GM23338 (cell line): ENCODE measurements at regions not wholly inside any gene's neighbourhood (a gene's known extent, or its start where the extent isn't known, plus 50 kb on each side); places are given as distances from the start of the nearest gene placed in this dataset.

ENCODE experiments used
- ATAC-seq: fragments of 200-7000 bp; cut with Tn5 transposase; 3 replicates; pipeline ENCODE4 v1.9.1; 2020
- DNase-seq: peaks from one replicate; pipeline ENCODE4 v3.0.0-alpha.2; 2015; ENCODE audit warnings: low spot score
- H2AFZ ChIP-seq: fragments of 200-600 bp; sonication (generic); 2 replicates; pipeline ENCODE4 v1.8.0; 2016; ENCODE audit warnings: antibody characterized with exemption, mild to moderate bottlenecking, moderate library complexity
- H3F3A ChIP-seq: fragments of 200-600 bp; sonication (generic); replicated peaks from 2 replicates; pipeline ENCODE4 v1.8.0; 2017; ENCODE audit warnings: antibody characterized with exemption, mixed run types, low read depth
- H3K27ac ChIP-seq: fragments of 200-600 bp; sonication (generic); 2 replicates; pipeline ENCODE4 v1.6.1; 2016; ENCODE audit warnings: low read depth
- H3K27me3 ChIP-seq: fragments of 200-600 bp; sonication (generic); 2 replicates; pipeline ENCODE4 v1.8.0; 2016; ENCODE audit warnings: mild to moderate bottlenecking, mixed run types, moderate library complexity; ENCODE audit not compliant: insufficient read depth
- H3K36me3 ChIP-seq: fragments of 200-600 bp; sonication (generic); 2 replicates; pipeline ENCODE4 v1.8.0; 2016; ENCODE audit warnings: mild to moderate bottlenecking; ENCODE audit not compliant: insufficient read depth
- H3K4me1 ChIP-seq: fragments of 200-600 bp; sonication (generic); 2 replicates; pipeline ENCODE4 v1.8.0; 2016; ENCODE audit warnings: mild to moderate bottlenecking, moderate library complexity; ENCODE audit not compliant: insufficient read depth
- H3K4me2 ChIP-seq: fragments of 200-600 bp; sonication (generic); 2 replicates; pipeline ENCODE4 v1.7.1; 2017; ENCODE audit warnings: mixed run types
- H3K4me3 ChIP-seq: fragments of 200-600 bp; sonication (generic); 2 replicates; pipeline ENCODE4 v1.6.1; 2016; ENCODE audit warnings: mixed run types
- H3K79me2 ChIP-seq: fragments of 200-600 bp; sonication (generic); replicated peaks from 2 replicates; pipeline ENCODE4 v1.8.0; 2017; ENCODE audit warnings: mild to moderate bottlenecking; ENCODE audit not compliant: insufficient read depth
- H3K9me2 ChIP-seq: fragments of 200-600 bp; sonication (generic); 2 replicates; pipeline ENCODE4 v1.8.0; 2017; ENCODE audit not compliant: insufficient read depth
- H4K20me1 ChIP-seq: fragments of 200-600 bp; sonication (generic); replicated peaks from 2 replicates; pipeline ENCODE4 v1.8.0; 2017; ENCODE audit warnings: mild to moderate bottlenecking; ENCODE audit not compliant: insufficient read depth
- H3K27ac Mint-ChIP-seq: 2 replicates; pipeline ENCODE4 v1.8.0; 2020; ENCODE audit warnings: inconsistent platforms, mild to moderate bottlenecking, moderate library complexity, mixed read lengths
- H3K27me3 Mint-ChIP-seq: 3 replicates; pipeline ENCODE4 v1.8.0; 2022; ENCODE audit warnings: low read depth, mild to moderate bottlenecking, moderate library complexity, mixed read lengths, inconsistent platforms; ENCODE audit not compliant: insufficient read depth, poor library complexity
- H3K36me3 Mint-ChIP-seq: 3 replicates; pipeline ENCODE4 v1.8.0; 2021; ENCODE audit warnings: low read depth, mild to moderate bottlenecking, inconsistent platforms, moderate library complexity, mixed read lengths
- H3K4me1 Mint-ChIP-seq: 3 replicates; pipeline ENCODE4 v1.8.0; 2020; ENCODE audit warnings: mild to moderate bottlenecking, inconsistent platforms, mixed read lengths
- H3K4me3 Mint-ChIP-seq: 3 replicates; pipeline ENCODE4 v1.8.0; 2021; ENCODE audit warnings: moderate library complexity, mild to moderate bottlenecking, inconsistent platforms, mixed read lengths
- H3K9me3 Mint-ChIP-seq: 3 replicates; pipeline ENCODE4 v1.8.0; 2020; ENCODE audit warnings: moderate library complexity, mild to moderate bottlenecking, inconsistent platforms, mixed read lengths
- CREB1 ChIP-seq: fragments of 250-450 bp; sonication (Bioruptor Pico); IDR thresholded peaks from 2 replicates; pipeline ENCODE4 v1.5.0; 2020; ENCODE audit warnings: low read depth, mild to moderate bottlenecking, moderate library complexity
- ETS1 ChIP-seq: IDR thresholded peaks from 2 replicates; pipeline ENCODE4 v1.6.1; 2016; ENCODE audit warnings: antibody characterized with exemption
- EZH2 ChIP-seq: fragments of 200-600 bp; sonication (generic); IDR thresholded peaks from one replicate; pipeline ENCODE4 v1.8.0; 2017; ENCODE audit warnings: antibody characterized with exemption, mild to moderate bottlenecking, low read depth; ENCODE audit not compliant: unreplicated experiment
- EZH2phosphoT487 ChIP-seq: fragments of 200-600 bp; sonication (generic); IDR thresholded peaks from one replicate; pipeline ENCODE4 v1.8.1; 2018; ENCODE audit warnings: antibody characterized with exemption; ENCODE audit not compliant: unreplicated experiment
- POLR2AphosphoS5 ChIP-seq: IDR thresholded peaks from 2 replicates; pipeline ENCODE4 v1.6.1; 2016; ENCODE audit warnings: antibody characterized with exemption, low read depth
- REST ChIP-seq: IDR thresholded peaks from one replicate; pipeline ENCODE4 v1.6.1; 2018; ENCODE audit warnings: antibody characterized with exemption; ENCODE audit not compliant: unreplicated experiment
- STAT1 ChIP-seq: IDR thresholded peaks from one replicate; pipeline ENCODE4 v1.6.1; 2016; ENCODE audit warnings: antibody characterized with exemption; ENCODE audit not compliant: unreplicated experiment
- ZNF114 ChIP-seq: fragments of 250-450 bp; sonication (Bioruptor Pico); IDR thresholded peaks from 2 replicates; pipeline ENCODE4 v1.5.0; 2020; ENCODE audit warnings: mild to moderate bottlenecking, moderate library complexity
- ZNF331 ChIP-seq: fragments of 250-450 bp; sonication (Bioruptor Pico); IDR thresholded peaks from 2 replicates; pipeline ENCODE4 v1.5.0; 2020; ENCODE audit warnings: low read depth, mild to moderate bottlenecking, moderate library complexity
- TF ChIP-seq, protein P1 (sequence below), 2 experiments: fragments of 200-600 bp in 1 of 2; sonication (generic) in 1 of 2; conservative IDR thresholded peaks; 2 replicates each; pipeline versions ENCODE4 v1.5.1 to v1.6.1; 2016 to 2017; ENCODE audit warnings: antibody characterized with exemption in 2 of 2, low read depth in 2 of 2, mild to moderate bottlenecking in 2 of 2, moderate library complexity in 1 of 2

DNA sequence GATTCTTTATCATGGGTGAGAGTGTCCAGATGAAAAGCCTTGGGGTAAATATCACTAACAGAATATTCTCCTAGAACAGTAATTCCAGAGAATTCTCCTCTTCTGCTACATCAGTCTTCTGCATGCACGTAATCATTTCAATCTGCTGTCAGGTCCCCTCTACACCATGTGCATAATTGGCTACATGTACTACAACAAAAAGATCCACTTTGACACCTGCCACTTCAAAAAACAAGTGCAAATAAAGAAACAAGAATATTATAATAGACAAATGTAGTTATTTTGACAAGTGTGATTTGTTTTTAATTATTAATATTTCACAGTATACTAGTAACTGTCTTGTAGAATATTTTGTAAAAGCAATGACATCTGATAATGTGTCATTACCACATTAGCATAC, 154.2 kb downstream of the SAMD5 start:
- Histone ChIP-seq H2AFZ (no peak overlapping the region), H3K79me2 (no peaks in the 10 kb centered on the region), H4K20me1 (no peaks in the 10 kb centered on the region), H3K4me2 (no peak overlapping the region), H3K4me3 (no peak overlapping the region), H3K4me1 (peaks cover 19% of the 10 kb centered on the region; the same call in 1 of the 2 replicates), H3K27me3 (no peaks in the 10 kb centered on the region), H3K27ac (no peak overlapping the region), H3F3A (no peaks in the 10 kb centered on the region), H3K36me3 (no peaks in the 10 kb centered on the region), H3K9me2 (no peaks in the 10 kb centered on the region)
- DNase-seq (no peak), ATAC-seq (no peak)
- H3K27me3 Mint-ChIP-seq = peaks cover 6% of the 10 kb centered on the region
- no peaks in the 10 kb centered on the region for H3K36me3 Mint-ChIP-seq
- no peak overlapping the region for H3K27ac Mint-ChIP-seq
- peaks cover 19% of the 10 kb centered on the region for H3K4me1 Mint-ChIP-seq
- H3K4me3 Mint-ChIP-seq = no peak overlapping the region
- no peaks in the 10 kb centered on the region for H3K9me3 Mint-ChIP-seq
- TF ChIP-seq ZNF114 (CRISPR knock-in tag) = no peak
- TF ChIP-seq ZNF331 = no peak
- TF ChIP-seq ETS1 = no peak
- no peak for TF ChIP-seq STAT1
- TF ChIP-seq, protein P1, sequence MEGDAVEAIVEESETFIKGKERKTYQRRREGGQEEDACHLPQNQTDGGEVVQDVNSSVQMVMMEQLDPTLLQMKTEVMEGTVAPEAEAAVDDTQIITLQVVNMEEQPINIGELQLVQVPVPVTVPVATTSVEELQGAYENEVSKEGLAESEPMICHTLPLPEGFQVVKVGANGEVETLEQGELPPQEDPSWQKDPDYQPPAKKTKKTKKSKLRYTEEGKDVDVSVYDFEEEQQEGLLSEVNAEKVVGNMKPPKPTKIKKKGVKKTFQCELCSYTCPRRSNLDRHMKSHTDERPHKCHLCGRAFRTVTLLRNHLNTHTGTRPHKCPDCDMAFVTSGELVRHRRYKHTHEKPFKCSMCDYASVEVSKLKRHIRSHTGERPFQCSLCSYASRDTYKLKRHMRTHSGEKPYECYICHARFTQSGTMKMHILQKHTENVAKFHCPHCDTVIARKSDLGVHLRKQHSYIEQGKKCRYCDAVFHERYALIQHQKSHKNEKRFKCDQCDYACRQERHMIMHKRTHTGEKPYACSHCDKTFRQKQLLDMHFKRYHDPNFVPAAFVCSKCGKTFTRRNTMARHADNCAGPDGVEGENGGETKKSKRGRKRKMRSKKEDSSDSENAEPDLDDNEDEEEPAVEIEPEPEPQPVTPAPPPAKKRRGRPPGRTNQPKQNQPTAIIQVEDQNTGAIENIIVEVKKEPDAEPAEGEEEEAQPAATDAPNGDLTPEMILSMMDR (conservative IDR thresholded peaks at IDR 0.05; ENCODE audit: low read depth in 2 of 2) = no peak
- no peak for TF ChIP-seq POLR2AphosphoS5

- peaks cover 6% of the 10 kb centered on the region for H3K27me3 Mint-ChIP-seq
- DNase-seq (no peak), ATAC-seq (no peak)
- Histone ChIP-seq H3K4me3 (no peak overlapping the region), H3K36me3 (no peaks in the 10 kb centered on the region), H2AFZ (peak overlapping the region; percentile 75; the same call in 1 of the 2 replicates), H3K9me2 (no peaks in the 10 kb centered on the region), H3K27me3 (no peaks in the 10 kb centered on the region), H3K4me2 (no peak overlapping the region), H3K27ac (no peak overlapping the region), H3F3A (no peaks in the 10 kb centered on the region), H3K79me2 (no peaks in the 10 kb centered on the region), H3K4me1 (peaks cover 20% of the 10 kb centered on the region; the same call in 1 of the 2 replicates), H4K20me1 (no peaks in the 10 kb centered on the region)
- H3K36me3 Mint-ChIP-seq = 0 out of 3 replicates have a peak, but pooled peaks cover 3% of the 10 kb centered on the region
- no peak overlapping the region for H3K27ac Mint-ChIP-seq
- no peak overlapping the region for H3K4me3 Mint-ChIP-seq
- peaks cover 3% of the 10 kb centered on the region; the same call in 2 of the 3 replicates for H3K9me3 Mint-ChIP-seq
- peaks cover 19% of the 10 kb centered on the region for H3K4me1 Mint-ChIP-seq
- TF ChIP-seq POLR2AphosphoS5 (no peak), EZH2phosphoT487 (no peak), EZH2 (no peak), ETS1 (no peak), ZNF331 (no peak), REST (no peak), CREB1 (no peak)
These were observed 155.6 kb downstream of the SAMD5 start for GRCh38 chr6:147664092-147664491.
